ENCODE measurements at regions not wholly inside any gene's neighbourhood (a gene's known extent, or its start where the extent isn't known, plus 50 kb on each side); places are given as distances from the start of the nearest gene placed in this dataset.
"Not testable (repeated sequence)": the region's sequence is repeated elsewhere in the genome, so short reads cannot be mapped to it uniquely, and the experiment has no call there.

- DNase-seq (ENCODE audit: extremely low spot score, insufficient read length, low read depth) = no peak
- FAIRE-seq = no peak
These were observed 802.0 kb downstream of the KCNA4 start for GRCh38 chr11:29214833-29215232.

- no peak for DNase-seq (ENCODE audit: extremely low spot score, insufficient read length, low read depth)
- FAIRE-seq = no peak
These were observed 805.6 kb downstream of the KCNA4 start for GRCh38 chr11:29211202-29211601.

- DNase-seq (ENCODE audit: extremely low spot score, insufficient read length, low read depth) = no peak
- no peak for FAIRE-seq
These were observed 806.4 kb downstream of the KCNA4 start for GRCh38 chr11:29210426-29210825.

- FAIRE-seq (no peak), DNase-seq (ENCODE audit: extremely low spot score, insufficient read length, low read depth) (no peak)
These were observed 808.7 kb downstream of the KCNA4 start for GRCh38 chr11:29208117-29208516.

GRCh38 chr11:29200791-29201562 is 815.9 kb downstream of the KCNA4 start:
- no peak for DNase-seq (ENCODE audit: extremely low spot score, insufficient read length, low read depth)

GRCh38 chr11:29190313-29190712 is 826.5 kb downstream of the KCNA4 start:
- FAIRE-seq (no peak), DNase-seq (ENCODE audit: extremely low spot score, insufficient read length, low read depth) (no peak)

More at GRCh38 chr11:29200791-29201562, 815.9 kb downstream of the KCNA4 start:
- no peak for FAIRE-seq

- DNase-seq (ENCODE audit: extremely low spot score, insufficient read length, low read depth) (no peak), FAIRE-seq (no peak)
These were observed 829.6 kb downstream of the KCNA4 start for GRCh38 chr11:29187215-29187614.

GRCh38 chr11:29184939-29185890 is 831.6 kb downstream of the KCNA4 start:
- DNase-seq (ENCODE audit: extremely low spot score, insufficient read length, low read depth) (no peak), FAIRE-seq (no peak)

GRCh38 chr11:29183301-29183700 is 833.5 kb downstream of the KCNA4 start:
- no peak for FAIRE-seq
- DNase-seq (ENCODE audit: extremely low spot score, insufficient read length, low read depth) = no peak

- FAIRE-seq (no peak), DNase-seq (ENCODE audit: extremely low spot score, insufficient read length, low read depth) (no peak)
These were observed 843.2 kb downstream of the KCNA4 start for GRCh38 chr11:29173660-29174062.

- FAIRE-seq (no peak), DNase-seq (ENCODE audit: extremely low spot score, insufficient read length, low read depth) (no peak)
These were observed 845.4 kb downstream of the KCNA4 start for GRCh38 chr11:29171360-29171950.

- FAIRE-seq (no peak), DNase-seq (ENCODE audit: extremely low spot score, insufficient read length, low read depth) (no peak)
These were observed 850.5 kb downstream of the KCNA4 start for GRCh38 chr11:29166306-29166705.

- FAIRE-seq = no peak
- DNase-seq (ENCODE audit: extremely low spot score, insufficient read length, low read depth) = no peak
These were observed 853.6 kb downstream of the KCNA4 start for GRCh38 chr11:29163231-29163630.

GRCh38 chr11:29162491-29162890 is 854.3 kb downstream of the KCNA4 start:
- DNase-seq (ENCODE audit: extremely low spot score, insufficient read length, low read depth) (no peak), FAIRE-seq (no peak)

- FAIRE-seq (no peak), DNase-seq (ENCODE audit: extremely low spot score, insufficient read length, low read depth) (no peak)
These were observed 855.6 kb downstream of the KCNA4 start for GRCh38 chr11:29161191-29161590.

- FAIRE-seq (peak; percentile 38), DNase-seq (ENCODE audit: extremely low spot score, insufficient read length, low read depth) (no peak)
These were observed 857.0 kb downstream of the KCNA4 start for GRCh38 chr11:29159552-29160465.

- DNase-seq (ENCODE audit: extremely low spot score, insufficient read length, low read depth) = no peak
- no peak for FAIRE-seq
These were observed 863.8 kb downstream of the KCNA4 start for GRCh38 chr11:29153078-29153477.

GRCh38 chr11:29142573-29142972 is 874.3 kb downstream of the KCNA4 start:
- FAIRE-seq = peak; percentile 26

GRCh38 chr11:29135504-29135903 is 881.3 kb downstream of the KCNA4 start:
- FAIRE-seq (no peak), DNase-seq (ENCODE audit: extremely low spot score, insufficient read length, low read depth) (no peak)

More at GRCh38 chr11:29142573-29142972, 874.3 kb downstream of the KCNA4 start:
- DNase-seq (ENCODE audit: extremely low spot score, insufficient read length, low read depth) = not testable (repeated sequence)

GRCh38 chr11:29131055-29131454 is 885.8 kb downstream of the KCNA4 start:
- DNase-seq (ENCODE audit: extremely low spot score, insufficient read length, low read depth) (no peak), FAIRE-seq (no peak)

All from GM18507 (cell line).